OCI-LY7 (cell line): ENCODE measurements at regions not wholly inside any gene's neighbourhood (a gene's known extent, or its start where the extent isn't known, plus 50 kb on each side); places are given as distances from the start of the nearest gene placed in this dataset.

Experiments used
- BruUV-seq: library from RNA; stranded (reverse); fragments of 400-500 nt; replicated peaks from 2 replicates; lab custom pipeline; 2021; lab: Mats Ljungman, UMichigan
- CTCF ChIA-PET: fragments of 300-600 bp; sonication (Branson Sonifier 250); formaldehyde crosslinking; loops from one replicate; lab custom pipeline; 2022; ENCODE audit warnings: antibody characterized with exemption; ENCODE audit not compliant: unreplicated experiment; lab: Charles Lee
- POLR2A ChIA-PET: fragments of 300-600 bp; sonication (Branson Sonifier 250); formaldehyde crosslinking; loops from one replicate; lab custom pipeline; 2022; ENCODE audit warnings: antibody characterized with exemption; lab: Charles Lee
- DNase-seq: peaks from one replicate; pipeline ENCODE4 v3.0.0-alpha.2; 2015; ENCODE audit warnings: low spot score
- H2AFZ ChIP-seq: fragments of 200-600 bp; sonication (generic), shearing (Covaris generic); 2 replicates; pipeline ENCODE4 v1.6.1; 2014; ENCODE audit warnings: mild to moderate bottlenecking, antibody characterized with exemption, low read length, moderate library complexity
- H3K27ac ChIP-seq: fragments of 200-600 bp; sonication (generic); 2 replicates; pipeline ENCODE4 v1.5.1; 2014; ENCODE audit warnings: mixed run types, low read depth, mild to moderate bottlenecking, moderate library complexity, low read length, inconsistent platforms; ENCODE audit not compliant: poor library complexity, severe bottlenecking
- H3K36me3 ChIP-seq: fragments of 200-600 bp; sonication (generic); 2 replicates; pipeline ENCODE4 v1.6.1; 2014; ENCODE audit warnings: mild to moderate bottlenecking, antibody characterized with exemption, low read length, moderate library complexity, mixed read lengths; ENCODE audit not compliant: insufficient read depth
- H3K4me1 ChIP-seq: fragments of 200-600 bp; sonication (generic); 2 replicates; pipeline ENCODE4 v1.5.1; 2014; ENCODE audit warnings: mild to moderate bottlenecking, low read length; ENCODE audit not compliant: insufficient read depth, poor library complexity, severe bottlenecking
- H3K4me2 ChIP-seq: fragments of 200-600 bp; sonication (generic); 2 replicates; pipeline ENCODE4 v1.6.1; 2014; ENCODE audit warnings: mild to moderate bottlenecking, low read length
- H3K4me3 ChIP-seq: fragments of 200-600 bp; sonication (generic); 2 replicates; pipeline ENCODE4 v1.5.1; 2014; ENCODE audit warnings: mild to moderate bottlenecking, low read depth, low read length; ENCODE audit not compliant: poor library complexity, severe bottlenecking
- H3K79me2 ChIP-seq: fragments of 200-600 bp; sonication (generic); 2 replicates; pipeline ENCODE4 v1.6.1; 2016; ENCODE audit warnings: low read depth, mild to moderate bottlenecking, low read length, moderate library complexity, mixed read lengths; ENCODE audit not compliant: insufficient read depth
- H3K9me2 ChIP-seq: fragments of 200-600 bp; sonication (generic); 2 replicates; pipeline ENCODE4 v1.6.1; 2016; ENCODE audit warnings: mild to moderate bottlenecking, low read length, mixed read lengths; ENCODE audit not compliant: insufficient read depth
- H3K9me3 ChIP-seq: fragments of 200-600 bp; sonication (generic); 2 replicates; pipeline ENCODE4 v1.6.1; 2014; ENCODE audit warnings: mild to moderate bottlenecking, mixed run types, low read length, mixed read lengths
- H4K20me1 ChIP-seq: fragments of 200-600 bp; sonication (generic); 2 replicates; pipeline ENCODE4 v1.6.1; 2014; ENCODE audit warnings: mild to moderate bottlenecking, antibody characterized with exemption, low read length, moderate library complexity, mixed read lengths; ENCODE audit not compliant: insufficient read depth
- EZH2phosphoT487 ChIP-seq: fragments of 200-600 bp; sonication (generic); IDR thresholded peaks from 2 replicates; pipeline ENCODE4 v1.6.1; 2018; ENCODE audit warnings: low read depth, borderline replicate concordance, mild to moderate bottlenecking, mixed run types, antibody characterized with exemption, low read length, moderate library complexity, mixed read lengths
- intact Hi-C: fragments of 100-400 bp; cut with micrococcal nuclease; formaldehyde crosslinking; loops from one replicate; pipeline ENCODE4 v1.10.0; 2022; ENCODE audit not compliant: unreplicated experiment
- TF ChIP-seq, protein P1 (sequence below): fragments of 200-600 bp; sonication (generic); conservative IDR thresholded peaks from 2 replicates; pipeline ENCODE4 v1.5.1; 2014; ENCODE audit warnings: mild to moderate bottlenecking, antibody characterized with exemption, low read length, moderate library complexity, mixed read lengths

DNA sequence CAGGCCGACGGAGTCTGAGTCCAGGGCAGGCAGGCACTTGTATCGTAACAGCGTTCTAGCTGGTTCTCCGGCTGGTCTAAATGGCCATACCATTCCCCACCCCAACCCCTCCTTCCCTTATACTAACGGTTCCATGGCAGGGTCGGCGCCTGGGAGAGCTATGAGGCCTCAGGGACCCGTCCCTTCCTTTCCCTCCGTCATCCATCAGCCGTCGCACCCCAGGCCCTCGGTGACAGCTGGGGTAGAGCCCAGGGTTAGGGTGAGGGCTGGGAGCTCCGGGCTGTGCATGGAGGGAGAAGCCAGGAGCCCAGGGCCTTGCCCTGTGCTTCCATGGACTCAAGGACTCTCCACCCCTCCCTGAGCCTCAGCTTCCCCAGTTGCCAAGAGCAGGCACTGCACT, 101.4 kb downstream of the RBFOX3 start:
- ChIA-PET CTCF (no interaction called here), POLR2A (no interaction called here)
- H4K20me1 ChIP-seq = no peaks in the 10 kb centered on the region
- H3K79me2 ChIP-seq = no peaks in the 10 kb centered on the region
- no peak overlapping the region for H3K27ac ChIP-seq
- intact Hi-C loops = no loop called here
- TF ChIP-seq EZH2phosphoT487 = no peak
- TF ChIP-seq, protein P1, sequence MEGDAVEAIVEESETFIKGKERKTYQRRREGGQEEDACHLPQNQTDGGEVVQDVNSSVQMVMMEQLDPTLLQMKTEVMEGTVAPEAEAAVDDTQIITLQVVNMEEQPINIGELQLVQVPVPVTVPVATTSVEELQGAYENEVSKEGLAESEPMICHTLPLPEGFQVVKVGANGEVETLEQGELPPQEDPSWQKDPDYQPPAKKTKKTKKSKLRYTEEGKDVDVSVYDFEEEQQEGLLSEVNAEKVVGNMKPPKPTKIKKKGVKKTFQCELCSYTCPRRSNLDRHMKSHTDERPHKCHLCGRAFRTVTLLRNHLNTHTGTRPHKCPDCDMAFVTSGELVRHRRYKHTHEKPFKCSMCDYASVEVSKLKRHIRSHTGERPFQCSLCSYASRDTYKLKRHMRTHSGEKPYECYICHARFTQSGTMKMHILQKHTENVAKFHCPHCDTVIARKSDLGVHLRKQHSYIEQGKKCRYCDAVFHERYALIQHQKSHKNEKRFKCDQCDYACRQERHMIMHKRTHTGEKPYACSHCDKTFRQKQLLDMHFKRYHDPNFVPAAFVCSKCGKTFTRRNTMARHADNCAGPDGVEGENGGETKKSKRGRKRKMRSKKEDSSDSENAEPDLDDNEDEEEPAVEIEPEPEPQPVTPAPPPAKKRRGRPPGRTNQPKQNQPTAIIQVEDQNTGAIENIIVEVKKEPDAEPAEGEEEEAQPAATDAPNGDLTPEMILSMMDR = no peak
- DNase-seq = no peak
- no peaks in the 10 kb centered on the region for H3K36me3 ChIP-seq
- BruUV-seq = no TSS peak
- no peaks in the 10 kb centered on the region for H3K9me3 ChIP-seq
- H3K9me2 ChIP-seq = no peaks in the 10 kb centered on the region
- H3K4me3 ChIP-seq = no peak overlapping the region
- no peak overlapping the region for H3K4me2 ChIP-seq
- H2AFZ ChIP-seq = no peak overlapping the region
- no peaks in the 10 kb centered on the region for H3K4me1 ChIP-seq

DNA sequence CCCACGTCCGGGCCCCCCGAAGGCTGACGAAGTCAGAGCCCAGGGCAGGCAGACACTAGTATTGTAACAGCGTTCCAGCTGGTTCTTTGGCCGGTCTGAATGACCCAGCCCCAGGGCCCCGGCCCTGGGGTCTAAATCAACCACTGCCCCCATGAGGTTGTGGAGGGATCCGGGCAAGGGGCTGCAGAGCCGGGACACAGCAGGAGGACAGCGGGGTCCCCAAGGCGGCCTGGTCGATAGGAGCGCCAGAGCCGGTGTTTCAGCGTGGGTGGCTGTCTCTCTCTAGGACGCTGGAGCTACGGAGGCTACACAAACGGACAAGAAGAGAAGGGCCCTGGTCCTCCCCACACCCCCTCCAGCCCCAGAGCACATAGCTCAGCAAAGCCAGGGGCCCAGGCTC, 101.8 kb downstream of the RBFOX3 start:
- no peak for DNase-seq
- POLR2A ChIA-PET = no interaction called here
- no peak overlapping the region for H3K27ac ChIP-seq
- no peaks in the 10 kb centered on the region for H3K79me2 ChIP-seq
- intact Hi-C loops = no loop called here
- TF ChIP-seq, protein P1 = no peak
- TF ChIP-seq EZH2phosphoT487 = no peak
- H3K9me3 ChIP-seq = no peaks in the 10 kb centered on the region
- no peaks in the 10 kb centered on the region for H3K9me2 ChIP-seq
- H3K4me3 ChIP-seq = no peak overlapping the region
- H3K36me3 ChIP-seq = no peaks in the 10 kb centered on the region
- no peak overlapping the region for H2AFZ ChIP-seq
- H3K4me1 ChIP-seq = no peaks in the 10 kb centered on the region
- CTCF ChIA-PET = no interaction called here
- H4K20me1 ChIP-seq = no peaks in the 10 kb centered on the region
- BruUV-seq = no TSS peak
- H3K4me2 ChIP-seq = no peak overlapping the region

DNA sequence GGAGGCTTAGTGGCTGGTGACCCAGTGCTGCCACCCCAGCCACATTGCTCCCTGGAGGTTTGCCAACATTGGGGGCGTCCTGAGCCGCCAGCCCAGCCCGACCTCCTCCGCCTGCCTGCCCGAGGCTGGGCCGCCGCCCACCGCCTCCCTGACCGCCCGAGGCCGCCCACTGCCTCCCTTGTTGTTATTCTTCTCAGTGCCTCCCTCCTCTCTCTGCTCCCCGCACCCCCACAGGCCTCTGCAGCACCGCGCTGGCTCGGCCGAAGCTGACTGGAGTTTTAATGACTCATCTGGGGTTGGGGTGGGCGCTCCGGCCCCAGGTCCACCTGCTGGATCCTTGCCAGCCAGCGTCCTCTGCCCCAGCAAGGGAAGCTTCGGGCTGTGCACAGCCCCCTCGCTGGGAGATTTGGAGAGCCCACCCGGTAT, 102.5 kb downstream of the RBFOX3 start:
- H2AFZ ChIP-seq = no peak overlapping the region
- intact Hi-C loops = no loop called here
- no peaks in the 10 kb centered on the region for H3K9me2 ChIP-seq
- H3K27ac ChIP-seq = no peak overlapping the region
- no peak overlapping the region for H3K4me2 ChIP-seq
- no peak overlapping the region for H3K4me3 ChIP-seq
- no peaks in the 10 kb centered on the region for H4K20me1 ChIP-seq
- no peak for DNase-seq
- H3K79me2 ChIP-seq = no peaks in the 10 kb centered on the region
- no TSS peak for BruUV-seq
- TF ChIP-seq, protein P1 = no peak
- no peak for TF ChIP-seq EZH2phosphoT487
- H3K36me3 ChIP-seq = no peaks in the 10 kb centered on the region
- POLR2A ChIA-PET = no interaction called here
- no peaks in the 10 kb centered on the region for H3K4me1 ChIP-seq
- H3K9me3 ChIP-seq = no peaks in the 10 kb centered on the region
- CTCF ChIA-PET = no interaction called here
